ENCODE measurements at regions not wholly inside any gene's neighbourhood (a gene's known extent, or its start where the extent isn't known, plus 50 kb on each side); places are given as distances from the start of the nearest gene placed in this dataset.
"Not testable (repeated sequence)": the region's sequence is repeated elsewhere in the genome, so short reads cannot be mapped to it uniquely, and the experiment has no call there.

GRCh38 chr14:31911160-31911559, 165.9 kb upstream of the ARHGAP5 start:
- TF ChIP-seq EZH2 (IDR thresholded peaks at IDR 0.05; ENCODE audit: low read length, missing control alignments) (no peak), CTCF (conservative IDR thresholded peaks at IDR 0.05 in 1 of 2, IDR thresholded peaks at IDR 0.05 in 1 of 2; ENCODE audit: low read depth in 1 of 2, low read length in 2 of 2) (no peak)
- no peak overlapping the region for H2AFZ ChIP-seq (ENCODE audit: low read length)
- H3K36me3 ChIP-seq (ENCODE audit: control insufficient read depth, insufficient read depth, low read length) = no peaks in the 10 kb centered on the region
- H4K20me1 ChIP-seq (ENCODE audit: control insufficient read depth, extremely low read depth, insufficient read depth, low read length) = no peaks in the 10 kb centered on the region
- no peak for DNase-seq (ENCODE audit: low read depth in 2 of 2)
- no peak overlapping the region for H3K4me3 ChIP-seq (replicated peaks in 1 of 4; ENCODE audit: control extremely low read depth in 1 of 4, insufficient read depth in 1 of 4, low read depth in 3 of 4, low read length in 4 of 4)
- no peak overlapping the region for H3K4me2 ChIP-seq (ENCODE audit: extremely low read depth, insufficient read depth, low read length)
- H3K9ac ChIP-seq (ENCODE audit: insufficient read depth, low read length) = no peak overlapping the region
- H3K79me2 ChIP-seq (ENCODE audit: control insufficient read depth, insufficient read depth, low read length) = no peaks in the 10 kb centered on the region
- no peaks in the 10 kb centered on the region for H3K9me3 ChIP-seq (ENCODE audit: control insufficient read depth, insufficient read depth, low read depth, low read length)
- H3K27ac ChIP-seq (ENCODE audit: insufficient read depth, low read length) = no peak overlapping the region
- H3K27me3 ChIP-seq (ENCODE audit: control insufficient read depth, insufficient read depth, low read length) = no peaks in the 10 kb centered on the region
- no peaks in the 10 kb centered on the region for H3K4me1 ChIP-seq (ENCODE audit: control insufficient read depth, extremely low read depth, insufficient read depth, low read length)

GRCh38 chr14:31913370-31913769, 163.7 kb upstream of the ARHGAP5 start:
- Histone ChIP-seq H3K4me2 (ENCODE audit: extremely low read depth, insufficient read depth, low read length) (no peak overlapping the region), H3K79me2 (ENCODE audit: control insufficient read depth, insufficient read depth, low read length) (no peaks in the 10 kb centered on the region), H3K36me3 (ENCODE audit: control insufficient read depth, insufficient read depth, low read length) (no peaks in the 10 kb centered on the region), H3K27me3 (ENCODE audit: control insufficient read depth, insufficient read depth, low read length) (no peaks in the 10 kb centered on the region), H3K9ac (ENCODE audit: insufficient read depth, low read length) (no peak overlapping the region), H3K27ac (ENCODE audit: insufficient read depth, low read length) (no peak overlapping the region), H3K4me3 (replicated peaks in 1 of 4; ENCODE audit: control extremely low read depth in 1 of 4, insufficient read depth in 1 of 4, low read depth in 3 of 4, low read length in 4 of 4) (no peak overlapping the region), H3K4me1 (ENCODE audit: control insufficient read depth, extremely low read depth, insufficient read depth, low read length) (no peaks in the 10 kb centered on the region), H4K20me1 (ENCODE audit: control insufficient read depth, extremely low read depth, insufficient read depth, low read length) (no peaks in the 10 kb centered on the region), H3K9me3 (ENCODE audit: control insufficient read depth, insufficient read depth, low read depth, low read length) (no peaks in the 10 kb centered on the region), H2AFZ (ENCODE audit: low read length) (no peak overlapping the region)
- no peak for DNase-seq (ENCODE audit: low read depth in 2 of 2)
- no peak for TF ChIP-seq EZH2 (IDR thresholded peaks at IDR 0.05; ENCODE audit: low read length, missing control alignments)
- no peak for TF ChIP-seq CTCF (conservative IDR thresholded peaks at IDR 0.05 in 1 of 2, IDR thresholded peaks at IDR 0.05 in 1 of 2; ENCODE audit: low read depth in 1 of 2, low read length in 2 of 2)

GRCh38 chr14:31918289-31918688, 158.8 kb upstream of the ARHGAP5 start:
- not testable (repeated sequence) for H4K20me1 ChIP-seq (ENCODE audit: control insufficient read depth, extremely low read depth, insufficient read depth, low read length); H3K4me3 ChIP-seq (replicated peaks in 1 of 4; ENCODE audit: control extremely low read depth in 1 of 4, insufficient read depth in 1 of 4, low read depth in 3 of 4, low read length in 4 of 4); H3K9ac ChIP-seq (ENCODE audit: insufficient read depth, low read length); DNase-seq (ENCODE audit: low read depth in 2 of 2); H3K4me2 ChIP-seq (ENCODE audit: extremely low read depth, insufficient read depth, low read length); H3K36me3 ChIP-seq (ENCODE audit: control insufficient read depth, insufficient read depth, low read length); H3K27me3 ChIP-seq (ENCODE audit: control insufficient read depth, insufficient read depth, low read length); H3K4me1 ChIP-seq (ENCODE audit: control insufficient read depth, extremely low read depth, insufficient read depth, low read length); H3K27ac ChIP-seq (ENCODE audit: insufficient read depth, low read length); H3K9me3 ChIP-seq (ENCODE audit: control insufficient read depth, insufficient read depth, low read depth, low read length); H2AFZ ChIP-seq (ENCODE audit: low read length); H3K79me2 ChIP-seq (ENCODE audit: control insufficient read depth, insufficient read depth, low read length)

GRCh38 chr14:31920001-31920400, 157.1 kb upstream of the ARHGAP5 start:
- H2AFZ ChIP-seq (ENCODE audit: low read length) = no peak overlapping the region
- H3K27me3 ChIP-seq (ENCODE audit: control insufficient read depth, insufficient read depth, low read length) = no peaks in the 10 kb centered on the region
- no peak overlapping the region for H3K27ac ChIP-seq (ENCODE audit: insufficient read depth, low read length)
- no peak for TF ChIP-seq EZH2 (IDR thresholded peaks at IDR 0.05; ENCODE audit: low read length, missing control alignments)
- no peak for TF ChIP-seq CTCF (conservative IDR thresholded peaks at IDR 0.05 in 1 of 2, IDR thresholded peaks at IDR 0.05 in 1 of 2; ENCODE audit: low read depth in 1 of 2, low read length in 2 of 2)
- no peak overlapping the region for H3K4me2 ChIP-seq (ENCODE audit: extremely low read depth, insufficient read depth, low read length)
- H3K9ac ChIP-seq (ENCODE audit: insufficient read depth, low read length) = no peak overlapping the region
- no peaks in the 10 kb centered on the region for H3K9me3 ChIP-seq (ENCODE audit: control insufficient read depth, insufficient read depth, low read depth, low read length)
- no peak for DNase-seq (ENCODE audit: low read depth in 2 of 2)
- H3K4me1 ChIP-seq (ENCODE audit: control insufficient read depth, extremely low read depth, insufficient read depth, low read length) = peaks cover 4% of the 10 kb centered on the region
- no peaks in the 10 kb centered on the region for H3K79me2 ChIP-seq (ENCODE audit: control insufficient read depth, insufficient read depth, low read length)
- H4K20me1 ChIP-seq (ENCODE audit: control insufficient read depth, extremely low read depth, insufficient read depth, low read length) = no peaks in the 10 kb centered on the region
- H3K36me3 ChIP-seq (ENCODE audit: control insufficient read depth, insufficient read depth, low read length) = no peaks in the 10 kb centered on the region
- H3K4me3 ChIP-seq (replicated peaks in 1 of 4; ENCODE audit: control extremely low read depth in 1 of 4, insufficient read depth in 1 of 4, low read depth in 3 of 4, low read length in 4 of 4) = no peak overlapping the region

Data from fibroblast of lung (primary cell).